Brain microvascular endothelial cell (primary cell): ENCODE measurements at regions not wholly inside any gene's neighbourhood (a gene's known extent, or its start where the extent isn't known, plus 50 kb on each side); places are given as distances from the start of the nearest gene placed in this dataset.

Experiments used
- DNase-seq: peaks from one replicate; pipeline ENCODE4 v3.0.0-alpha.2; 2020
- H3K27ac ChIP-seq: fragments of 250-450 bp; sonication (Bioruptor Pico); 2 replicates; pipeline ENCODE4 v1.5.1; 2020; ENCODE audit warnings: mild to moderate bottlenecking, moderate library complexity
- H3K27me3 ChIP-seq: fragments of 250-450 bp; sonication (Bioruptor Pico); replicated peaks from 2 replicates; pipeline ENCODE4 v1.5.1; 2020; ENCODE audit warnings: mild to moderate bottlenecking
- H3K36me3 ChIP-seq: fragments of 250-450 bp; sonication (Bioruptor Pico); replicated peaks from 2 replicates; pipeline ENCODE4 v1.5.1; 2020; ENCODE audit warnings: mild to moderate bottlenecking
- H3K4me3 ChIP-seq: 2 replicates; pipeline ENCODE4 v1.5.1; 2011; ENCODE audit warnings: low read depth, mild to moderate bottlenecking, control low read depth, low read length, moderate library complexity
- in situ Hi-C: cut with HindIII; loops from 2 replicates; pipeline ENCODE4 v1.10.0; 2017; ENCODE audit warnings: low sequenced_read_pairs, low pct_ligation_motif_present
- TF ChIP-seq, protein P1 (sequence below): IDR thresholded peaks from 2 replicates; pipeline ENCODE4 v1.5.1; 2011; ENCODE audit warnings: low read depth, mild to moderate bottlenecking, moderate library complexity, low read length, control low read depth, inconsistent platforms; ENCODE audit errors: missing control alignments

- no peaks in the 10 kb centered on the region for H3K27me3 ChIP-seq
- no peak for DNase-seq
- H3K36me3 ChIP-seq = no peaks in the 10 kb centered on the region
- H3K4me3 ChIP-seq = no peak overlapping the region
- no peak overlapping the region for H3K27ac ChIP-seq
- in situ Hi-C loops = no loop called here
- TF ChIP-seq, protein P1, sequence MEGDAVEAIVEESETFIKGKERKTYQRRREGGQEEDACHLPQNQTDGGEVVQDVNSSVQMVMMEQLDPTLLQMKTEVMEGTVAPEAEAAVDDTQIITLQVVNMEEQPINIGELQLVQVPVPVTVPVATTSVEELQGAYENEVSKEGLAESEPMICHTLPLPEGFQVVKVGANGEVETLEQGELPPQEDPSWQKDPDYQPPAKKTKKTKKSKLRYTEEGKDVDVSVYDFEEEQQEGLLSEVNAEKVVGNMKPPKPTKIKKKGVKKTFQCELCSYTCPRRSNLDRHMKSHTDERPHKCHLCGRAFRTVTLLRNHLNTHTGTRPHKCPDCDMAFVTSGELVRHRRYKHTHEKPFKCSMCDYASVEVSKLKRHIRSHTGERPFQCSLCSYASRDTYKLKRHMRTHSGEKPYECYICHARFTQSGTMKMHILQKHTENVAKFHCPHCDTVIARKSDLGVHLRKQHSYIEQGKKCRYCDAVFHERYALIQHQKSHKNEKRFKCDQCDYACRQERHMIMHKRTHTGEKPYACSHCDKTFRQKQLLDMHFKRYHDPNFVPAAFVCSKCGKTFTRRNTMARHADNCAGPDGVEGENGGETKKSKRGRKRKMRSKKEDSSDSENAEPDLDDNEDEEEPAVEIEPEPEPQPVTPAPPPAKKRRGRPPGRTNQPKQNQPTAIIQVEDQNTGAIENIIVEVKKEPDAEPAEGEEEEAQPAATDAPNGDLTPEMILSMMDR = no peak
These were observed 179.2 kb downstream of the KCNS3 start for GRCh38 chr2:18057657-18058056.

DNA sequence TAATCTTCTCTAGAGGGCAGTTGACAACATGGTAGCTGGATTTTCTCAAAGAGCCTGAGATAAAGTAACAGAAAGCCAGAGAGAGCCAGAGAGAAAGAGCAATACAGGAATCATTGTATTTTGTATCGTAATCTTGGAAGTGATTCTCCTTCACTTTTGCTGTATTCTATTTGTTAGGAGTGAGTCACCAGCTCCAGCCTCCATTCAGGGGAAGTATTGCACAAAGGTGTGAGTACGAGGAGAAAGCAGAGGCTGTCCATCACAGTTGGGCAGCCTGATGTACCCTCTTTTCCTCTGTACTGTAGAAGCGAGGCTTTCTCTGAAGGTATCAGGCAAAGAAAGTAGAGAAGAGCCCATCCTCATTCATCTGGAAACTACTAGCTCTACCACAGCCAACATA, 176.8 kb downstream of the KCNS3 start:
- Histone ChIP-seq H3K27me3 (no peaks in the 10 kb centered on the region), H3K4me3 (no peak overlapping the region), H3K27ac (no peak overlapping the region), H3K36me3 (no peaks in the 10 kb centered on the region)
- TF ChIP-seq, protein P1 = no peak
- in situ Hi-C loops = no loop called here
- no peak for DNase-seq

DNA sequence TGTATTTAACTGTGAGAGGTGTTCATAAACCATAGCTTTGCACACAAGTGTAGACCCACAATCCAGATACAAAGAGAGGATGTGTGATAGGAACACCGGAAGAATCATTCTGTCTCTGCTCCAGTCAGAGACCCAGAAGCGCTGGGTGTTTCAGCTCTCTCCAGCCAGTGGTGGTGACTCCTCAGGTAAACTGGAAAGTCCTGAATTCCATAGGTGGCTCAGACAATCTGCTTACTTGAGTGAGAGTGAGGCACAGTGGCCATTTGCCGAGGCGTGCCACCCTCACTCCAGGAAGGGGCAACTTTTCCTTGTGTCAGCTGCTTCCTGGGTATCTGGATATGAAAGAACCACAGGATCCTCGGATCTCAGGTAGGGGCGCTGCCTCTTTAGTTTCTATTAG, 171.5 kb downstream of the KCNS3 start:
- no peak for DNase-seq
- in situ Hi-C loops = no loop called here
- Histone ChIP-seq H3K27ac (no peak overlapping the region), H3K4me3 (no peak overlapping the region), H3K36me3 (no peaks in the 10 kb centered on the region), H3K27me3 (no peaks in the 10 kb centered on the region)
- TF ChIP-seq, protein P1 = no peak

DNA sequence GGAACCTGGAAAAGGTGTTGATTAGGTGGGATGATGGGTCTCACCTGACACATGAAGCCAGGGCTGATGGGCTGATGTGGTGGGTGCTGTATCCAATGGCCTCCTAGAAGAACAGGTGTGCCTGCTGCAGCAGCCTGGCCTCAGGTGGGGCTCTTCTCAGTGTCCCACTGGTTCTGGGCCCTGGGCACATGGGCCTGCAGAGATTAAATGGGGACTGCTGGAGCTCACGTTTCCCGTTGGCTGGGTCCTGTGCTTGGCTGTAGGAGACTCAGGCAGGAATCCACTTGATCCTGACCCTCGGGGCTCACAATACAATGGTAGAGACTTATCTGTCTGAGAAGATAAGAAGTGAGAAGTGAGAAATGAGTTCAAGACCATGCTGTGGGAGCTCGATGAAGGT, 170.9 kb downstream of the KCNS3 start:
- TF ChIP-seq, protein P1 = no peak
- Histone ChIP-seq H3K36me3 (no peaks in the 10 kb centered on the region), H3K27ac (no peak overlapping the region), H3K27me3 (no peaks in the 10 kb centered on the region), H3K4me3 (no peak overlapping the region)
- DNase-seq = no peak
- in situ Hi-C loops = no loop called here

- H3K4me3 ChIP-seq = no peak overlapping the region
- TF ChIP-seq, protein P1 = no peak
- H3K36me3 ChIP-seq = no peaks in the 10 kb centered on the region
- no peaks in the 10 kb centered on the region for H3K27me3 ChIP-seq
- in situ Hi-C loops = no loop called here
- no peak for DNase-seq
- no peak overlapping the region for H3K27ac ChIP-seq
These were observed 169.6 kb downstream of the KCNS3 start for GRCh38 chr2:18047896-18048657.

- H3K4me3 ChIP-seq = no peak overlapping the region
- TF ChIP-seq, protein P1 = no peak
- H3K27me3 ChIP-seq = no peaks in the 10 kb centered on the region
- no peak overlapping the region for H3K27ac ChIP-seq
- in situ Hi-C loops = no loop called here
- DNase-seq = no peak
- no peaks in the 10 kb centered on the region for H3K36me3 ChIP-seq
These were observed 168.7 kb downstream of the KCNS3 start for GRCh38 chr2:18047213-18047611.
